GM04503 (cell line): ENCODE measurements at regions not wholly inside any gene's neighbourhood (a gene's known extent, or its start where the extent isn't known, plus 50 kb on each side); places are given as distances from the start of the nearest gene placed in this dataset.
"Not testable (repeated sequence)": the region's sequence is repeated elsewhere in the genome, so short reads cannot be mapped to it uniquely, and the experiment has no call there.

ENCODE experiments used
- DNase-seq: peaks from one replicate; pipeline ENCODE4 v3.0.0-alpha.2; 2012; ENCODE audit warnings: low read depth

DNA sequence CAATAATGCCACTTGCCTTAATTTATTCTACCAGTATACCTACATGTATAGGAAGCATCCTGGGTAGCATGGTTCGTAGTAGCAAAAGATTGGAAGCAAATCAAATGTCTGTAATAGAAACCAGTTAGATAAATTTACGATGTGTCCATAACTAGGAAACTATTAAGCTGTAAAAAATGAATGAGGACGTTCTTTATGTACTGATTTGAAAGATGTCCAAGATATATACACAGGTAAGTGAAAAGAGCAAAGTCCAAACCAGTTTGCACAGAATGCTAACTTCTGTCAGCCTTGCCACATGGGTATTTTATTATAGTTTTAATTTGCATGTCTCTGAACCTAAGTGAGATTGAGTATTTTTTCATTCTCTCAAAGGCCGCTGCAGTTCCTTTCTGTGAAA is 251.8 kb upstream of the IRF2BP2 start:
- no peak for DNase-seq

DNA sequence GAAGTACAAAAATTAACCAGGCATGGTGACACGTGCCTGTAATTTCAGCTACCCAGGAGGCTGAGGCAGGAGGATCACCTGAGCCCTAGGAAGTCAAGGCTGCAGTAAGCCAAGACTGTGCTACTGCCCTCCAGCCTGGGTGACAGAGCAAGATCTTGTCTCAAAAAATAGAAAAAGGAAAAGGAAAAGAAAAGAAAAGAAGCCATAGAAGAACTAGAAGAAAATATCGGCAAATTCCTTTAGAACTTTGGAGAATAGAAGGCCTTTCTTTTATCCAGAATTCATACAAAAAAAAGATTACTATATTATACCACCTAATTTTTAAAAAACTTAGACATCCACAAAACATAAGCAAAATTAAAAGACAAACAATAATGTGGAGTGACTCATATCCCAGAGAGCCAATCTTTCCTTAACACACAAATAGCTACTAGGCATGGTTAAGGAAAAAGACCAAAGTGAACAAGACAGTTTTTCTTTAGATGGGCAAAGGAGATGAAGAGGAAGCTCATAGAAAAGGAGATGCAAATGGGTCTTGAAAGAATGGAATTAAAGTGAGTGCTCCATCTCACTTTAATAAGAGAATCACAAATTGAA is 251.1 kb upstream of the IRF2BP2 start:
- no peak for DNase-seq

DNA sequence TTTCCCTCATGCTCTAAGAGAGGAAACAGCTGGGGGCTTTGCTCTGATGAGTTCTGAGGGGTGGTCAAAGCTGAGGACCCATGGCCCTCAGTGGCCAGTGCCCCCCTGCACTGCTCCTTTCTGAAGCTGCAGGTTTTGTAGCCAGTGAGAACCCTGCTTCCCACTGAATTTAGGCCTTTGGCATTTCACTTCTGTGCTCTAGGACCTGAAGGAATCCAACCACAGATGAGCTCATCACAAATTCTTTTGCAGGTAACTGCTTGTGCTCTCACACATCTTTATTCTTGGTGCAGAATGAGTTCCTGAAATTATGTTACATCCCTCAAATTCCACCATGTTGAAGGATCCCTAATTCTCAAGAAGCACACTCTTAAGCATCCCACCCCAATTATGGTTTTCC is 248.7 kb upstream of the IRF2BP2 start:
- DNase-seq, result no peak

DNA sequence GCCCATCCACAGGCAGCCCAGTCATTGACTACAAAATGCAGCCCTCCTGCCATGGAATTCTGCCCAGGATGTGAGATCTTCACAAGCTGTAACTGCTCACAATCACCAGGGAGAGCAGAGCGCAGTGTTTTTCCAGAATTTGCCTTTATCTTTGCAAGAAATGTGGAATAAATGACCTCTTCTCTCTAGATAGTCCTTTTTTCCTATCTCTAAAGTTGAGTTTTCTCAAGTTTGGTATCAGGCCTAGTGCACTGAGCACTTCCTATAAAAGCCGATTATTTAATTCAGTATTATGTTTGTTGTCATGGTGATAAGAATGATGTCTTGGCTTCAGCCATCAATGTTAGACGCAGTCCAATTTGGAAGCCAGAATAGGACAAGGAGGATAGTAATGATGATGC is 246.9 kb upstream of the IRF2BP2 start:
- no peak for DNase-seq

DNA sequence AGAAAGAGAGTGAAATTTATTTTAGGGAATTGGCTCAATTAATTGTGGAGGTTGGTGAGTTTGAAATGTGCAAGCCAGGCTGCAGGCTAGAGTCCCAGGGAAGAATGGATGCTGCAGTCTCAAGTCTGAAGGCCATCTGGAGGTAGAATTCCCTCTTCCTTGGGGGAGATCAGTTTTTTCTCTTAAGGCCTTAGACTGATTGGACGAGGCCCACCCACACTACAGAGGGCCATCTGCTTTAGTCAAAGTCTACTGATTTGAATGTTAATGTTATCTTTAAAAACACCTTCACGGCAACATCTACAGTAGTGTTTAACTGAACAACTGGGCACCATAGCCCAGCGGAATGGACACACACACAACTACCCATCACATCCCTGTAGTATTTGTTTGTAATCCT is 245.9 kb upstream of the IRF2BP2 start:
- DNase-seq, result no peak

DNA sequence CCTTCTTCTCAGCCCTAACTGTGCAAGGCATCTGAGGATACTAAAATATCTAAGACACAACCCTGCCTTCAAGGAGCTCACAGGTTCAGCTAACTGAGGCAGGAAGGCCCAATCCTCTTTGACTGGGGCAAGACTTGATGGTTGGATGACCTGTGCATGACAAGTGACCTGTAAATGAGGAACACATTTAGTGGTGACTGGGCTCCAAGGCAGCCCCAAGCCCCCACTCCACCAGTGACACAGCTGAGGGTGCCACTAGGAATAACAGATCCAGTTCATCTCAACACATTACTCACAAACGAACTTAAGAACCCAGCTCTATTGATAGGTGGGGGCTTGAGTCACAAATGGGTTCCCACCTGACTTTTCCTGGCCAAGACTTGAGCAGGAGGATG is 244.7 kb upstream of the IRF2BP2 start:
- no peak for DNase-seq

DNA sequence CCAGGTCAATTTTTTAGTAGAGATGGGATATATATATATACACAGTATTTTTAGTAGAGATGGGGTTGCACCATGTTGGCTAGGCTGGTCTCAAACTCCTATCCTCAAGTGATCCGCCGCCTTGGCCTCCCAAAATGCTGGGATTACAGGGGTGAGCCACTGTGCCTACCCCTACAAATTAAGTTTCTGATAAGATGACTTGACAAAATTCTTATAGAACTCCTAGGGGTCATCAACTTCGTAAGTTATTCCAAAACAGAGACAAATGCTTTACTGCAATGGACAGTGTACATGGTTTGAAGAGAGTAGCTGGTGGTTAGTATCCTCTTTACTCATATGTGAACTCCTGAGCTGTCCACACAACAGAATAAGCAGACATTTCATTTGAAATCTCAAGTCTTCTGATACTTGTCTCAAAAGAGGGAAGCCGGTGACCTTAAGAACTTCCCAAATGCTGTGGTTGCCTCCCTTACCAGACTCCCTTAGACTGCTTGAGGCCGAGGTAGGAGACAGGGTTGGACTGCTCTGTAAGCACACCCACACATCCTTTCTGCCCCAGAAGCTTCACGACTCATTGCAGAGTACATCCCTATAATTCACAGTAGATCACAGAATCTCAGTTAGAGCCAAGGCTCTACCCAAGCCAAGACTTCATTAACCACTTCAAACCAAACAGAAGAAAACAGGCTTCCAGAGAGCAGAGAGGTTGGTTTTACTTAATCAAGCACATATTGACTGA is 244.1 kb upstream of the IRF2BP2 start:
- DNase-seq, result no peak

DNA sequence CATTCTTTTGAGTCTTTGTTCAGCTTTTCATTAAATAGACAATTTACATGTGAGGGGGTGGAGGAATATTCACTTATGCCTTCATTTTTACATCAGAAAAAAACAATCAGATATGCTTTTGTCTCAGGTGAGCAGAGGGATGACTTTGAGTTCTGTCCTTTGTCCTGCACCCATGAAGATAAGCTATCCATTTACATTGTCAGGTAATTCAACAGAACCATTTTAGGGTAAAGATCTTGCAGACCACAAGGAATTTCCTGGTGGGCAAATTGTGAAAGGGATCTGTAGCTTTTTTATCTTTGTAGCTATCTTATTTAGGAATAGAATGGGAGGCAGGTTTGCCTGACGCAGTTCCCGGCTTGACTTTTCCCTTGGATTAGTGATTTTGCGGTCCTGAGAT is 242.7 kb upstream of the IRF2BP2 start:
- no peak for DNase-seq

DNA sequence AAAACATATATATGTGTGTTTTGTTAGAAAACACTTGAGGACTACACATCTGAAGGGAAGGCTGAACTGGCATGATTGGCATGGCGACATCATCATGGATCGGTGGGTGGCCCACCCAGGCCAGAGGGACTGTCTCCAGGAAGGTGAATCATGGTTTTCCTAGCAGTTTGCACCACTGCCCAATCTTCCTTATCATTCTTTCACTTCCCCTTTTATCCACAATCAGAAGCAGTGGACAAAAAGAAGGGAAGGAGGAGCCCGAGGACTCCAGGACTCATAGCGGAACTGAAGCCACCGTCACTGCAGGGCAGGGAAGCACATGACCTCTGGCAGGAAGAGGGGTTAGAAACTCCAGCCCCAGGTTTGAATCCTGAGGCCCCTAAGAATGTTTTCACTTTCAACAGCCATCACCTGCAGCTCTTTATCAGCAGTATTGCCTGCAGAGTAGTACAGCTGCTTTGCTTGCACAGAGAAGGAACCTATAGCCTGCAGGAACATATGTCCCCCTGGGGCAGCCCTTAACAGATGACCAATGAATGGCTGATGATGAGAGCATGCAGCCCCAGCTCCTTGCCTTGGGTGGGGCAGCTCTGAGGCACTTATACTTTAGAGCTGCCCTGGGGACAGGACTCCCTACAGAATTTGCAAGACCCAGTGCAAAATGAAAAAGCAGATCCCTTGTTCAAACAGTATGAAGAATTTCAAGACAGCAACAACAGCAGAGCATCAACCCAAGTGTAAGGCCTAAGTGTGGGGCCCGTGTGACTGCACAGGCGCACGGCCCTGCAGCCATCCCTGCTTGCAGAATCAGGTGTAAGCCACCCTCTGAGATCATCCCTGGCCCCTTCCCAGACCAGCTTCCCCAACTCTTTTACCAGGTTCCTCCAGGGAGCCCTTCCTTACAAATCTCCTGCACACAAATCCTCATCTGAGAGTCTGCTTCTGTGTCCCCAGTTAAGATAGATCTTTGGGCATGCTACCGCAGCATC is 241.8 kb upstream of the IRF2BP2 start:
- DNase-seq, result no peak

DNA sequence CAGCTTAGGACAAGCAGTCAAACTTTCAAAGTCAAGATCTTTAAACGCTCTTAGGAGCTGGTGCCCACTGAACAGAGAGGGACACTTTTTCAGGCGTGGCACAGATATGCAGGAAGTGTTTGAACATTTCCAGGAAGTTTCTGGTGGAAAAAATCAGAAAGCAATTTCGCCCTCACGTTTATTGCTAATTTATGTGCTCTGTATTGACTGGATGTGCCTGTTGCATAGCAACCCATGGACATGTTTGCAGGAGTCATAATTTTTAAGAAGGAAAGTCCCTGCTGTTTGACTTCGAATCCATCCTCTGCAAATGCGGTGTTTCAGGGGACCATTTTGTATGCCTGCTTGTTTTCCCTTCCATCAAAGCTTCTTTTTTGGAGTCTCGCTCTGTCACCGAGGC is 239.9 kb upstream of the IRF2BP2 start:
- no peak for DNase-seq

DNA sequence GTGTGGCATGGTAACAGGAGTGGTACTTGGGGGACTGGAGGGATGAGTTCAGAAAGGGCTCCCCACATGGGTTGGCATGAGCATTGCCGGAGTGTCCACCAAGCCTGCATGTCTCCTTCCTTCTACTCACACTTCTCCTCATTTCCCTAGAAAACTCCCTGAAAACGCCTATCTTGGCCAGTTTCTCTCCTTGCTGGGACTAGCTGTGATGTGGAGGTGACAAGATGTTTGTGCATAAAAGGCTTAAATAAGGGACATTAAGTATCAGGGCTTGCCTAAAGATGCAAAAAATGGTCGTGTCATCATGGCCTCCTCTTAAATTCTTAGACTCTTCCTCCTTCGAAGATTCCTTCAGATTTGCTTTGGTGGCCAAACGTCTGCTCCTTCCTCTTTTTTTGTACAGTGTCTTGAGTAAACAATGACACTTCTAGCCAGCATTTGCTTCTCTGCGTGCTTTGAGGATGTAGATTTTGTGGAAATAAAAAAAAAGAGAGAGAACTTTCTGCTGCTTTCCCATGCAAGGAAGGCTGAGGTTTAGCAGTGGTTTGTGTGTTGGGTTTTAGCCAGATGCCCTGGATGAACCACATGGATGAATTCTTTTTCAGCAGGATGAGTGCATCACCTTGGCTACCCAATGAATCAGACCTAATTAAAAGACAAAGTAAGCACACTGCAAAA is 239.1 kb upstream of the IRF2BP2 start:
- peak; percentile 89 for DNase-seq

DNA sequence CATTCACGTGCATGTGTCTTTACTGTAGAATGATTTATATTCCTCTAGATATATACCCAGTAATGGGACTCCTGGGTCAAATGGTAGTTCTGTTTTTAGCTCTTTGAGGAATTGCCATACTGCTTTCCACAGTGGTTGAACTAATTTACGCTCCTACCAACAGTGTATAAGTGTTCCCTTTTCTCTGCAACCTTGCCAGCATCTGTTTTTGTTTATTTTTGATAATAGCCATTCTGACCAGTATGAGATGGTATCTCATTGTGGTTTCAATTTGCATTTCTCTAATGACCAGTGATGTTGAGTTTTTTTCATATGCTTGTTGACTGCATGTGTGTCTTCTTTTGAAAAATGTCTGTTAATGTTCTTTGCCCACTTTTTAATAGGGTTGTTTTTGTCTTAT is 236.8 kb upstream of the IRF2BP2 start:
- DNase-seq, result not testable (repeated sequence)

DNA sequence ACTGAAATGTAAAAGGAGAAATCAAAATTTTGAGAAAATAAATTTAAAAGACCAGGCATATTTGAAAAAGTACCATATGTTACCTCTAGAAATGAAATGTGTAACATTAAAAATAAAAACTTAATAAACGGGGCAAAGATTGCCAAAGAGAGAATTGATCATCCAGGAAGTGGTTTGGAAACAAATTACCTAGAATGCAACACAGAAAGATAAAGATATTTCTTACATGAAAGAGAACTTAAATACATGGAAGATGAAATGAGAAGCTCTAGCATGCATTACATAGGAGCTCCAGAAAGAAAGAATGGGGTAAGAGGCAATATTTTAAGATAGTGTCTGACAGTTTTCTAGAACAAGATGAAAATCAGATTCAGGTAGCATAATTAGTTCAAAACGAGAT is 235.9 kb upstream of the IRF2BP2 start:
- no peak for DNase-seq

DNA sequence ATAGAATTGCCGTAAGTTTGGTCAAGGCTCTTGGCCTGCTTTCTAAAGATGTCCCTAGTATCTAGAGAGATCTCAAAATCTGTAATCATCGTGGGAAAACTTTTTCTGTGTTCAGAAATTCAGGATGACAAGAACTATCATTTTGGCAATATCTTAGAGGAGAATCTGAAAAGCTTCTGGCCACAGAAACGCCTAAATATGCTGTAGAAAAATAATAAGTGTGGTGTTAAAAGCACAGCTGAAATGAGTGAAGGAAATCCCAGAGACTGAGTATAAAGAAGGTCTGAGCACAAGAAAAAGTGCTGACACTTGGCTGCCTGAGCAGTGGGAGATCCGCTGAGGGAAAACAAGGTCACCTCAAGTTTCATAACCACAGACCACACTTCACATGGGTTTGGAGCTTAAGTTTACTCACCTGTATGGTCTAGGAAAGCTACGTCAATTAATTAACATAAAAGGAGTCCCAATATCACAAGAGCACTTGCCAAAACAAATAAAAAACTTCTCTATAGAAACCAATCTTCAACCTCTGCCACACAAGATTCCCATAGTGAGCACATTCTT is 235.2 kb upstream of the IRF2BP2 start:
- DNase-seq, result no peak

DNA sequence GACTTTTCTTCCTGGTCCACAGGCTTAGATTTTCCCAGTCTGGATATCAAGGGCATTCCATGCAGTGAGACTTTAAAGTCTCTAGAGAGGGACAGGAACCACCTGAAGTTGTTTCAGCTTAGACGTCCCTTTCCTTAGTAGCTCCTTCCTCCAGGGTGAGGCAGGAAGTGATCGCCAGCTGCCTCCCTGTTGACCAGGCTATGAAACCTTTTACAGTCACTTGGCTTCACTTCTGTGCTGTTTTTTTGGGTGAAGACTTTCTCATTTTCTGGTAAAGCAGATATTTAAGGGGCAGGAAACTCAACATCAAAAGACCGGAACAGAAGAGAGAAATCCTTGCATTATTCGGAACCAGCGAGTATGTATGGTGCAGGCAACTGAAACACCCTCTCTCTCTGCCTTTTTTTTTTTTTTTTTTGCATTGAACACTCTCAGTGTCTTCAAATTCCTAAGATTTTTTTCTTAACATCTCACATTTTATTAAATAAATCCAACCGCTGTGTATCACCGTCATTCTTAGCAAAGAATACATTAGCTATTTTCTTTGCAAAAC is 234.6 kb upstream of the IRF2BP2 start:
- no peak for DNase-seq

DNA sequence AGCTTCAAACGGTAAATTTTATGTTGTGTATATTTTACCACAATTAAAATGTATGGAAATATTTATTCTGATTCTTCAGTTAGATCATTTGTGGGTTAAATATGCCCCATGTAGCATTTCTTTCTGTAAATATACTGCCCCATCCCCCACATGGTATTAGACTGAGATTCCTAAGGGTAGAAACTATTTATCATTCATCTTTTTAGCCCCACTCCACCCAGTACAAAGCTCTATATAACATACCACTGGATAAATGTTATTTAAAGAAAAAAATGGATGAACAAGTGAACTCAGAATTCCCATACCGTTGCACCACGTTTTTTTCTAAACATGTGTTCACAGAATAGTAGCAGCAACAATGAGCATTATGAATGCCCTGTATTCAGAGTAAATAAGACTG is 234.0 kb upstream of the IRF2BP2 start:
- no peak for DNase-seq

DNA sequence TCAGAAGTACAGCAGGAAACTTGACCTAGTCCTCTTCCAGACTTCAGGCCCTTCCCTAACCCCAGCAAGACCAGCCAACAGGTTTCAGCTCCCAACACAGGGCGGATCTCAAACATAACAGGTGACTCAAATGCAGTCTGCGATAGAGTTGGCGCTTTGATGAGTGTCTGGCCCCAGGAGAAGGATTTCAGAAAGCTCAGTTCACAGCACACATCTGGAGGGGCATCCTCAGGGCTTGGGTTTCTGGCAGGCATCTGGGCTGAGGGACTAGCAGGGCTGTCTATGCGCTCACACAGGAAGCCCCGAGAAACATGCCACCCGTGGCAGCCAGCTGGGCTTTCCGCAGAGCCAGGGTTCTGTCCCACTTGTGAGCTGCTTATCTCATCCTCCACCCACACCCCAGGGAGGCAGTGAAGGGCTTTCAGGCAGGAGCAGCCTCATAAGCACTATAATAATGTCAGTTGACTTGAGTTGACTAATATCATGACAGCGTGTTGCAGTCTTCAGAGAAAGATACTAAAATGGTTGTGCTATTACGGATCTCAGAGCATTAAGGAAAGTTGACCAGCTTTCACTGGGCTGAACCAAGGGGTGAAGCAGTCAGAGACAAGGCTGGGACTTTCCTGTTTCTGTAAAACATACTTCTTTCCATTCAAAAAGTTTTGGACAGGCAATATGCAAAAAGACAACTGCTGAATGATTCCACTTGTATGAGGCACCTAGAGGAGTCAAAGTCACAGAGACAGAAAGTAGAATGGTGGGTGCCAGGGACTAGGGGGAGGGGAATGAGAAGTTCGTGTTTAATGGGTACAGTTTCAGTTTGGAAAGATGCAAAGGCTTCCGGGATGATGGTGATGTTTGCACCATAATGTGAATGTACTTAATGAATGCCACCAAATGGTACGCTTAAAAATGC is 233.0 kb upstream of the IRF2BP2 start:
- no peak for DNase-seq

DNA sequence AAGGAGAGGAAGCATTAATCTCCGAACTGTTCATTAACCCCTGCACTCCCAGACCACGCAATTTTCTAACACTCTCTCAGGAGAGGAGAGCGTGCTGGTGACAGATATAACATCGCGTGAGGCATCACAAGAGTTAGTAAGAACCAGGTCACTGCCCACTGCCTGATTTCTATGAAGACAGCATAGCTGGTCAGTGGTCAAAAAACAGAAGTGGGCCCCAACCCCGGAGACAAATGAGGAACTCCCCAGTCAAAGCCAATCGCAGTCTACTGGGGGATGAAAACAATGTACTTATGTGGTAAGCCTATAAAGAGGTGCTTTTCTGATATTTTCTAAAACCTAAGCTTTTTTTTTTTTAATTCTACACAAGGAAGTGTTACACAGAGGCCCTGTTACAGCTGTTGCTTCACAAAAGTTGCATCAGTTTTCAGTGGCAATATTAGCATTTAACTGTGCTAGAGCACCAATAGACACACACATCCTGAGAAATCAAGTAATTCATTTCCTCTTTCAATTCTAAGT is 231.8 kb upstream of the IRF2BP2 start:
- DNase-seq, result no peak

DNA sequence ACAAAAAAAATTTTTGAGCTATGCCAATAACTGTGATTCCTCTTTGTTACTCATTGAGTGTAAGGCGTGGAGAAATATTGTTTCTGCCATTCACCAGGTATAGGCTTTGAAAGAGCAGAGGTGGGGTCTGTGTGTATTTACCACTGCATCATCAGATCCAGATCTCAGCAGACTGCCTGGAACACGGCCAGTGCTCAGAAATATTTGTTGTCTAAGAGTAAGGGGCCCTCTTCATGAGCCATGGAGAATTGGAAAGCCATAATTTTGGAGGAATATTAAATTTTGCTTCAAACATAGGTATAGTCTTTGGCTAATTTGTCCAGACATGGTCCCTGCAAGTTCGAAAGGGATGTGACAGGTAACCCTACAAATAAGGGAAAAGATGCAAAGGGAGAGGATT is 231.3 kb upstream of the IRF2BP2 start:
- no peak for DNase-seq

DNA sequence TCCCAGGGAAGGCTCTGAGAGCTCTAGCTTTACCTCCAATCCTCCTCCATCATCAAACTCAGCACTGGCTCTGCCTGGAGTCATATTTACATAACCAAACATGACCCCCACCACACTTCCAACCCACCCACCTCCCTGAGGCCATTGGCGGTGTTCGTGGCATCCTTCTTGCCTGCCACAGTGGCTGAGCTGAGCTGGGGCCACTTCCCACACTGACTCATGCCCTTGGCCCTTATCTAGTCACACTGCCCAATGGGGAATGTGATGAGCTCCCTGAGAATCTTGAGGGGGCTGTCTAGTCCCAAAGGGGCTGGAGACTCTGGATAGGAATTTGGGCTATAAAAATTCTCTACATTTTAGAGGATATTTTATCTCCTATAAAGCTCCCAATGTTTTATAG is 230.9 kb upstream of the IRF2BP2 start:
- no peak for DNase-seq
